ENCODE measurements at regions not wholly inside any gene's neighbourhood (a gene's known extent, or its start where the extent isn't known, plus 50 kb on each side); places are given as distances from the start of the nearest gene placed in this dataset.

GRCh38 chr5:33034777-33035176 lies 323.7 kb downstream of the NPR3 start:
- Mint-ChIP-seq H3K27me3 (ENCODE audit: low read depth in 2 of 2) (no peaks in the 10 kb centered on the region), H3K4me1 (no peaks in the 10 kb centered on the region), H3K4me3 (no peak overlapping the region), H3K27ac (no peak overlapping the region), H3K36me3 (no peaks in the 10 kb centered on the region), H3K9me3 (peaks cover 6 to 18% of the 10 kb centered on the region in 2 donors)
- no peaks in the 10 kb centered on the region for H3K4me1 ChIP-seq (ENCODE audit: control insufficient read depth, insufficient read depth, low read length)
- no peaks in the 10 kb centered on the region for H3K27me3 ChIP-seq (ENCODE audit: control insufficient read depth, insufficient read depth, low read length)
- WGBS (ENCODE audit: insufficient coverage): 80% methylated on average over 1 of the region's 1 CpG
- ATAC-seq (no peak), DNase-seq (no peak)
- TF ChIP-seq CTCF (IDR thresholded peaks at IDR 0.05): no peak
- intact Hi-C loops (cut with micrococcal nuclease): no loop called here
- no peak overlapping the region for H3K27ac ChIP-seq (ENCODE audit: low read length)
- H3K9me3 ChIP-seq (ENCODE audit: control insufficient read depth, insufficient read depth, low read length): no peaks in the 10 kb centered on the region
- H3K36me3 ChIP-seq (ENCODE audit: control insufficient read depth, insufficient read depth, low read length): no peaks in the 10 kb centered on the region
- no peak overlapping the region for H3K4me3 ChIP-seq (ENCODE audit: low read length)

- peaks cover 6 to 16% of the 10 kb centered on the region in 2 donors for H3K9me3 Mint-ChIP-seq
- Histone ChIP-seq H3K27me3 (ENCODE audit: control insufficient read depth, insufficient read depth, low read length) (no peaks in the 10 kb centered on the region), H3K36me3 (ENCODE audit: control insufficient read depth, insufficient read depth, low read length) (no peaks in the 10 kb centered on the region), H3K4me3 (ENCODE audit: low read length) (no peak overlapping the region), H3K4me1 (ENCODE audit: control insufficient read depth, insufficient read depth, low read length) (no peaks in the 10 kb centered on the region), H3K9me3 (ENCODE audit: control insufficient read depth, insufficient read depth, low read length) (peaks cover 7% of the 10 kb centered on the region), H3K27ac (ENCODE audit: low read length) (no peak overlapping the region)
- 97% methylated on average over 3 of the region's 3 CpGs for whole genome bisulfite sequencing (ENCODE audit: insufficient coverage)
- no peak overlapping the region for H3K27ac Mint-ChIP-seq
- no peak for TF ChIP-seq CTCF (IDR thresholded peaks at IDR 0.05)
- no peak for DNase-seq
- H3K36me3 Mint-ChIP-seq: no peaks in the 10 kb centered on the region
- no peak for ATAC-seq
- no peak overlapping the region for H3K4me3 Mint-ChIP-seq
- H3K27me3 Mint-ChIP-seq (ENCODE audit: low read depth in 2 of 2): no peaks in the 10 kb centered on the region
- intact Hi-C loops (cut with micrococcal nuclease): no loop called here
- no peaks in the 10 kb centered on the region for H3K4me1 Mint-ChIP-seq
Observed at GRCh38 chr5:33035851-33036527, 324.9 kb downstream of the NPR3 start.

- Mint-ChIP-seq H3K4me1 (no peaks in the 10 kb centered on the region), H3K27ac (no peak overlapping the region), H3K4me3 (no peak overlapping the region), H3K9me3 (peaks cover 6 to 18% of the 10 kb centered on the region in 2 donors), H3K27me3 (ENCODE audit: low read depth in 2 of 2) (no peaks in the 10 kb centered on the region), H3K36me3 (no peaks in the 10 kb centered on the region)
- no peak for TF ChIP-seq CTCF (IDR thresholded peaks at IDR 0.05)
- intact Hi-C loops (cut with micrococcal nuclease): no loop called here
- ATAC-seq (no peak), DNase-seq (no peak)
- Histone ChIP-seq H3K36me3 (ENCODE audit: control insufficient read depth, insufficient read depth, low read length) (no peaks in the 10 kb centered on the region), H3K27ac (ENCODE audit: low read length) (no peak overlapping the region), H3K27me3 (ENCODE audit: control insufficient read depth, insufficient read depth, low read length) (no peaks in the 10 kb centered on the region), H3K9me3 (ENCODE audit: control insufficient read depth, insufficient read depth, low read length) (peaks cover 14% of the 10 kb centered on the region), H3K4me3 (ENCODE audit: low read length) (no peak overlapping the region), H3K4me1 (ENCODE audit: control insufficient read depth, insufficient read depth, low read length) (no peaks in the 10 kb centered on the region)
- 88% methylated on average over 1 of the region's 1 CpG for WGBS (ENCODE audit: insufficient coverage)
Observed at GRCh38 chr5:33037076-33037475, 326.0 kb downstream of the NPR3 start.

GRCh38 chr5:33041586-33041985 lies 330.5 kb downstream of the NPR3 start:
- Histone ChIP-seq H3K4me1 (ENCODE audit: control insufficient read depth, insufficient read depth, low read length) (no peaks in the 10 kb centered on the region), H3K27me3 (ENCODE audit: control insufficient read depth, insufficient read depth, low read length) (no peaks in the 10 kb centered on the region), H3K36me3 (ENCODE audit: control insufficient read depth, insufficient read depth, low read length) (no peaks in the 10 kb centered on the region), H3K4me3 (ENCODE audit: low read length) (no peak overlapping the region), H3K27ac (ENCODE audit: low read length) (no peak overlapping the region), H3K9me3 (ENCODE audit: control insufficient read depth, insufficient read depth, low read length) (peaks cover 14% of the 10 kb centered on the region)
- no peaks in the 10 kb centered on the region for H3K27me3 Mint-ChIP-seq (ENCODE audit: low read depth in 2 of 2)
- H3K4me3 Mint-ChIP-seq: no peak overlapping the region
- peaks cover 3 to 6% of the 10 kb centered on the region in 2 donors for H3K9me3 Mint-ChIP-seq
- H3K4me1 Mint-ChIP-seq: no peaks in the 10 kb centered on the region
- DNase-seq (no peak), ATAC-seq (no peak)
- intact Hi-C loops (cut with micrococcal nuclease): no loop called here
- H3K27ac Mint-ChIP-seq: no peak overlapping the region
- H3K36me3 Mint-ChIP-seq: no peaks in the 10 kb centered on the region
- WGBS (ENCODE audit: insufficient coverage): 90% methylated on average over 3 of the region's 3 CpGs
- TF ChIP-seq CTCF (IDR thresholded peaks at IDR 0.05): no peak

Measured in natural killer cell (primary cell).